ENCODE measurements at regions not wholly inside any gene's neighbourhood (a gene's known extent, or its start where the extent isn't known, plus 50 kb on each side); places are given as distances from the start of the nearest gene placed in this dataset.

GRCh38 chr14:100381395-100382105 lies 58.4 kb downstream of the SLC25A47 start:
- no peak for DNase-seq (ENCODE audit: low spot score)

- DNase-seq (ENCODE audit: low spot score) = no peak
Observed at GRCh38 chr14:100382106-100382455, 58.9 kb downstream of the SLC25A47 start.

- DNase-seq (ENCODE audit: low spot score) = peak; percentile 80
Observed at GRCh38 chr14:100383727-100384158, 60.6 kb downstream of the SLC25A47 start.

- DNase-seq (ENCODE audit: low spot score) = no peak
Observed at GRCh38 chr14:100384277-100384676, 61.1 kb downstream of the SLC25A47 start.

GRCh38 chr14:100384819-100385813 lies 62.0 kb downstream of the SLC25A47 start:
- peak; percentile 48 for DNase-seq (ENCODE audit: low spot score)

GRCh38 chr14:100386121-100386520 lies 63.0 kb downstream of the SLC25A47 start:
- DNase-seq (ENCODE audit: low spot score) = no peak

GRCh38 chr14:100386846-100387245 lies 63.7 kb downstream of the SLC25A47 start:
- DNase-seq (ENCODE audit: low spot score) = no peak

- no peak for DNase-seq (ENCODE audit: low spot score)
Observed at GRCh38 chr14:100387450-100387849, 64.3 kb downstream of the SLC25A47 start.

- DNase-seq (ENCODE audit: low spot score) = no peak
Observed at GRCh38 chr14:100388103-100389054, 65.2 kb downstream of the SLC25A47 start.

- DNase-seq (ENCODE audit: low spot score) = no peak
Observed at GRCh38 chr14:100389497-100390104, 66.5 kb downstream of the SLC25A47 start.

- DNase-seq (ENCODE audit: low spot score) = no peak
Observed at GRCh38 chr14:100391173-100391572, 68.0 kb downstream of the SLC25A47 start.

GRCh38 chr14:100391724-100392123 lies 68.6 kb downstream of the SLC25A47 start:
- DNase-seq (ENCODE audit: low spot score) = no peak

GRCh38 chr14:100392356-100392755 lies 69.2 kb downstream of the SLC25A47 start:
- DNase-seq (ENCODE audit: low spot score) = peak; percentile 27

- no peak for DNase-seq (ENCODE audit: low spot score)
Observed at GRCh38 chr14:100393362-100393761, 70.2 kb downstream of the SLC25A47 start.

- DNase-seq (ENCODE audit: low spot score) = no peak
Observed at GRCh38 chr14:100393906-100394732, 71.0 kb downstream of the SLC25A47 start.

- DNase-seq (ENCODE audit: low spot score) = no peak
Observed at GRCh38 chr14:100394886-100395672, 71.9 kb downstream of the SLC25A47 start.

- DNase-seq (ENCODE audit: low spot score) = no peak
Observed at GRCh38 chr14:100396266-100396795, 73.2 kb downstream of the SLC25A47 start.

GRCh38 chr14:100397005-100397404 lies 73.9 kb downstream of the SLC25A47 start:
- no peak for DNase-seq (ENCODE audit: low spot score)

- DNase-seq (ENCODE audit: low spot score) = no peak
Observed at GRCh38 chr14:100398044-100398443, 74.9 kb downstream of the SLC25A47 start.
